Activated T-cell treated with anti-CD3 and anti-CD28 coated beads for 48 hours (primary cell): ENCODE measurements at regions not wholly inside any gene's neighbourhood (a gene's known extent, or its start where the extent isn't known, plus 50 kb on each side); places are given as distances from the start of the nearest gene placed in this dataset.
"Not testable (repeated sequence)": the region's sequence is repeated elsewhere in the genome, so short reads cannot be mapped to it uniquely, and the experiment has no call there.

Experiments used
- DNase-seq: peaks from one replicate; pipeline ENCODE4 v3.0.0-alpha.2; 2020; ENCODE audit warnings: low read depth

GRCh38 chr11:110873975-110874374 is 161.7 kb upstream of the ARHGAP20 start:
- no peak for DNase-seq

GRCh38 chr11:110870816-110871522 is 158.7 kb upstream of the ARHGAP20 start:
- no peak for DNase-seq

- no peak for DNase-seq
These were observed 155.7 kb upstream of the ARHGAP20 start for GRCh38 chr11:110867951-110868350.

- DNase-seq, result no peak
These were observed 153.8 kb upstream of the ARHGAP20 start for GRCh38 chr11:110866081-110866480.

GRCh38 chr11:110862407-110862806 is 150.2 kb upstream of the ARHGAP20 start:
- DNase-seq, result no peak

GRCh38 chr11:110860461-110860860 is 148.2 kb upstream of the ARHGAP20 start:
- no peak for DNase-seq

- no peak for DNase-seq
These were observed 147.8 kb upstream of the ARHGAP20 start for GRCh38 chr11:110859998-110860397.

- DNase-seq, result no peak
These were observed 147.1 kb upstream of the ARHGAP20 start for GRCh38 chr11:110859240-110859840.

GRCh38 chr11:110858547-110858921 is 146.3 kb upstream of the ARHGAP20 start:
- DNase-seq, result no peak

- DNase-seq, result no peak
These were observed 145.8 kb upstream of the ARHGAP20 start for GRCh38 chr11:110857892-110858546.

- no peak for DNase-seq
These were observed 145.0 kb upstream of the ARHGAP20 start for GRCh38 chr11:110856996-110857812.

GRCh38 chr11:110856340-110856739 is 144.1 kb upstream of the ARHGAP20 start:
- no peak for DNase-seq

GRCh38 chr11:110855191-110855590 is 143.0 kb upstream of the ARHGAP20 start:
- DNase-seq, result no peak

GRCh38 chr11:110852921-110853490 is 140.8 kb upstream of the ARHGAP20 start:
- DNase-seq, result no peak

GRCh38 chr11:110850846-110851245 is 138.6 kb upstream of the ARHGAP20 start:
- DNase-seq, result no peak

- DNase-seq, result not testable (repeated sequence)
These were observed 130.8 kb upstream of the ARHGAP20 start for GRCh38 chr11:110843053-110843452.

- no peak for DNase-seq
These were observed 126.6 kb upstream of the ARHGAP20 start for GRCh38 chr11:110838808-110839207.

GRCh38 chr11:110837603-110838002 is 125.4 kb upstream of the ARHGAP20 start:
- no peak for DNase-seq

GRCh38 chr11:110835106-110835505 is 122.9 kb upstream of the ARHGAP20 start:
- no peak for DNase-seq

- no peak for DNase-seq
These were observed 120.8 kb upstream of the ARHGAP20 start for GRCh38 chr11:110833033-110833484.

- DNase-seq, result no peak
These were observed 120.3 kb upstream of the ARHGAP20 start for GRCh38 chr11:110832539-110832938.

- no peak for DNase-seq
These were observed 119.8 kb upstream of the ARHGAP20 start for GRCh38 chr11:110832080-110832479.
